OCI-LY1 (cell line): ENCODE measurements at regions not wholly inside any gene's neighbourhood (a gene's known extent, or its start where the extent isn't known, plus 50 kb on each side); places are given as distances from the start of the nearest gene placed in this dataset.

ENCODE experiments used
- H2AFZ ChIP-seq: fragments of 200-600 bp; sonication (generic), shearing (Covaris generic); 2 replicates; pipeline ENCODE4 v1.6.0; 2014; ENCODE audit warnings: antibody characterized with exemption, mild to moderate bottlenecking, low read length
- H3F3A ChIP-seq: fragments of 200-600 bp; sonication (generic), shearing (Covaris generic); 2 replicates; pipeline ENCODE4 v1.6.0; 2014; ENCODE audit warnings: mild to moderate bottlenecking, antibody characterized with exemption, low read length, moderate library complexity; ENCODE audit not compliant: insufficient read depth
- H3K27ac ChIP-seq: fragments of 200-600 bp; sonication (generic); 2 replicates; pipeline ENCODE4 v1.5.1; 2014; ENCODE audit warnings: low read length, mixed run types, mild to moderate bottlenecking, low read depth; ENCODE audit not compliant: poor library complexity, severe bottlenecking
- H3K27me3 ChIP-seq: fragments of 200-600 bp; sonication (generic); 2 replicates; pipeline ENCODE4 v1.6.0; 2014; ENCODE audit warnings: antibody characterized with exemption, mild to moderate bottlenecking, low read length, moderate library complexity; ENCODE audit not compliant: insufficient read depth
- H3K36me3 ChIP-seq: fragments of 200-600 bp; sonication (generic); 2 replicates; pipeline ENCODE4 v1.6.1; 2014; ENCODE audit warnings: mild to moderate bottlenecking, antibody characterized with exemption, low read length, moderate library complexity, mixed read lengths; ENCODE audit not compliant: insufficient read depth
- H3K4me1 ChIP-seq: fragments of 200-600 bp; sonication (generic); 2 replicates; pipeline ENCODE4 v1.5.1; 2014; ENCODE audit warnings: mild to moderate bottlenecking, low read length, moderate library complexity; ENCODE audit not compliant: insufficient read depth, severe bottlenecking
- H3K4me2 ChIP-seq: fragments of 200-600 bp; sonication (generic), shearing (Covaris generic); 2 replicates; pipeline ENCODE4 v1.6.1; 2014; ENCODE audit warnings: low read length
- H3K4me3 ChIP-seq: fragments of 200-600 bp; sonication (generic); 2 replicates; pipeline ENCODE4 v1.5.1; 2014; ENCODE audit warnings: low read length, low read depth, mild to moderate bottlenecking, mixed read lengths; ENCODE audit not compliant: poor library complexity, severe bottlenecking
- H3K79me2 ChIP-seq: fragments of 200-600 bp; shearing (Covaris generic); 2 replicates; pipeline ENCODE4 v1.6.1; 2016; ENCODE audit warnings: mixed run types, low read length, mixed read lengths; ENCODE audit not compliant: insufficient read depth
- H3K9ac ChIP-seq: fragments of 200-600 bp; sonication (generic), shearing (Covaris generic); 2 replicates; pipeline ENCODE4 v1.6.1; 2014; ENCODE audit warnings: mild to moderate bottlenecking, low read length, mixed read lengths
- H3K9me2 ChIP-seq: fragments of 200-600 bp; sonication (generic), shearing (Covaris generic); 2 replicates; pipeline ENCODE4 v1.6.1; 2014; ENCODE audit warnings: low read depth, mild to moderate bottlenecking, low read length, mixed read lengths
- H3K9me3 ChIP-seq: fragments of 200-600 bp; shearing (Covaris generic); 2 replicates; pipeline ENCODE4 v1.6.1; 2014; ENCODE audit warnings: low read length, mixed read lengths
- H4K20me1 ChIP-seq: fragments of 200-600 bp; sonication (generic), shearing (Covaris generic); 2 replicates; pipeline ENCODE4 v1.6.0; 2016; ENCODE audit warnings: mild to moderate bottlenecking, low read length; ENCODE audit not compliant: insufficient read depth
- EZH2 ChIP-seq: fragments of 200-600 bp; sonication (generic), shearing (Covaris generic); IDR thresholded peaks from 2 replicates; pipeline ENCODE4 v1.8.0; 2017; ENCODE audit warnings: borderline replicate concordance, mixed run types, mild to moderate bottlenecking, antibody characterized with exemption, low read length, moderate library complexity, mixed read lengths
- TF ChIP-seq, protein P1 (sequence below): fragments of 200-600 bp; sonication (generic), shearing (Covaris generic); IDR thresholded peaks from 2 replicates; pipeline ENCODE4 v1.5.1; 2017; ENCODE audit warnings: mild to moderate bottlenecking, antibody characterized with exemption, low read length, moderate library complexity, mixed read lengths

DNA sequence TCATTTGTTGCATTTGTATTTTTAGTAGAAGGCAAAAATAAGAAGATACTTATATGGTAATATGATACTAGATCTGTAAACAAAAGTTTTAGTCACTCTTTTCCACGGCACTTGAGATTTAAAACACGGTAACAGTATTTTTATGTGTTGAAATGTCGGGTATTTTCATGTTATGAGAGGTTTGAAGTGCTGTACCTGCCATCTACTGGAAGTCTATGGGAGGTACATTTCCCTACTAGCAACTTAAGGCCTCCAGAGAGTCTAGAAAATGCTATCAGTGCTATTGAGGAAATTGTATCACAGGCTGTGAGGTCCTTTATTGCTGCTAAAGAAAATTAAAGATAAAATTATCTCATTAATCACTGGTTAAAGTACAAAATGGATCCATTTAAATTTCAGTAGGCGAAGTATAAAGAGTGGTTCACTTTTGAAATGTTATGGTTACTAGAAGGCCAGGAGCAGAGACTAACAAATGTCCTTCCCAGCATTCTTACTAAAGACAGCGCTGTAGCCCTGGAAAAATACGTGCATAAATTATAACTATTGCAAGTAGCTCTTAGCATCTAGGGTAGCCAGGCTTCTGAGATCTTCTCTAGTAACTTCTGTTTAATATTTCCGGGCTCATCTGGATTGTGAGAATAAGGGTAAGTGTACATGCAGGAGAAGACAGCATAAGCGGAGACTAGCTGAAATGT is 77.6 kb upstream of the PRKD1 start:
- Histone ChIP-seq H3K4me1 (no peaks in the 10 kb centered on the region), H4K20me1 (no peaks in the 10 kb centered on the region), H3K27ac (no peak overlapping the region), H3K9ac (no peak overlapping the region), H3F3A (no peaks in the 10 kb centered on the region), H3K27me3 (no peaks in the 10 kb centered on the region), H3K4me2 (no peak overlapping the region), H3K9me2 (no peaks in the 10 kb centered on the region), H2AFZ (no peak overlapping the region), H3K36me3 (no peaks in the 10 kb centered on the region), H3K9me3 (no peaks in the 10 kb centered on the region), H3K4me3 (no peak overlapping the region), H3K79me2 (no peaks in the 10 kb centered on the region)
- TF ChIP-seq EZH2, result no peak
- TF ChIP-seq, protein P1, sequence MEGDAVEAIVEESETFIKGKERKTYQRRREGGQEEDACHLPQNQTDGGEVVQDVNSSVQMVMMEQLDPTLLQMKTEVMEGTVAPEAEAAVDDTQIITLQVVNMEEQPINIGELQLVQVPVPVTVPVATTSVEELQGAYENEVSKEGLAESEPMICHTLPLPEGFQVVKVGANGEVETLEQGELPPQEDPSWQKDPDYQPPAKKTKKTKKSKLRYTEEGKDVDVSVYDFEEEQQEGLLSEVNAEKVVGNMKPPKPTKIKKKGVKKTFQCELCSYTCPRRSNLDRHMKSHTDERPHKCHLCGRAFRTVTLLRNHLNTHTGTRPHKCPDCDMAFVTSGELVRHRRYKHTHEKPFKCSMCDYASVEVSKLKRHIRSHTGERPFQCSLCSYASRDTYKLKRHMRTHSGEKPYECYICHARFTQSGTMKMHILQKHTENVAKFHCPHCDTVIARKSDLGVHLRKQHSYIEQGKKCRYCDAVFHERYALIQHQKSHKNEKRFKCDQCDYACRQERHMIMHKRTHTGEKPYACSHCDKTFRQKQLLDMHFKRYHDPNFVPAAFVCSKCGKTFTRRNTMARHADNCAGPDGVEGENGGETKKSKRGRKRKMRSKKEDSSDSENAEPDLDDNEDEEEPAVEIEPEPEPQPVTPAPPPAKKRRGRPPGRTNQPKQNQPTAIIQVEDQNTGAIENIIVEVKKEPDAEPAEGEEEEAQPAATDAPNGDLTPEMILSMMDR, result peak; percentile 50; the same call in 1 of the 2 replicates

DNA sequence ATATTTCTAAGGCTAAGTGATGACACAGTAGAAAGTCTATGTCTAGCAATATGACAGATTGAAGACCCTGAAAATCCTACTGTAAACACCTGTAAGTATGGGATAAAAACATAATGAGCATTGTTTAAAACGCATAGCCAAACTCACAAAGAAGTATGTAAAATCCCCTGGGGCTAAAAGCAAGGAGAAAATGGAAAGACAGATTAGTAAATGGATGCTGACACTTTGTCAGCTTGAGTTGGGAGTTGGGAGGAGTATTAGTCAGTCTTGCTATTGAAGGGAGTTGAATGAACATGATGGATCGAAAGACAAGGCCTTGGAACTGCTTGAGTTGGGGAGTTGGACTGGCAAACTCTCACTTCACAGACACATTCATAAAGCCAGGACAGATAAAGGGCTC is 79.0 kb upstream of the PRKD1 start:
- H3K9me2 ChIP-seq, result no peaks in the 10 kb centered on the region
- H2AFZ ChIP-seq, result no peak overlapping the region
- no peak for TF ChIP-seq EZH2
- TF ChIP-seq, protein P1, result no peak
- no peak overlapping the region for H3K9ac ChIP-seq
- H3K4me2 ChIP-seq, result no peak overlapping the region
- no peaks in the 10 kb centered on the region for H3K9me3 ChIP-seq
- no peaks in the 10 kb centered on the region for H3K27me3 ChIP-seq
- H4K20me1 ChIP-seq, result no peaks in the 10 kb centered on the region
- no peak overlapping the region for H3K4me3 ChIP-seq
- no peaks in the 10 kb centered on the region for H3F3A ChIP-seq
- H3K79me2 ChIP-seq, result no peaks in the 10 kb centered on the region
- H3K27ac ChIP-seq, result no peak overlapping the region
- H3K36me3 ChIP-seq, result no peaks in the 10 kb centered on the region
- no peaks in the 10 kb centered on the region for H3K4me1 ChIP-seq

DNA sequence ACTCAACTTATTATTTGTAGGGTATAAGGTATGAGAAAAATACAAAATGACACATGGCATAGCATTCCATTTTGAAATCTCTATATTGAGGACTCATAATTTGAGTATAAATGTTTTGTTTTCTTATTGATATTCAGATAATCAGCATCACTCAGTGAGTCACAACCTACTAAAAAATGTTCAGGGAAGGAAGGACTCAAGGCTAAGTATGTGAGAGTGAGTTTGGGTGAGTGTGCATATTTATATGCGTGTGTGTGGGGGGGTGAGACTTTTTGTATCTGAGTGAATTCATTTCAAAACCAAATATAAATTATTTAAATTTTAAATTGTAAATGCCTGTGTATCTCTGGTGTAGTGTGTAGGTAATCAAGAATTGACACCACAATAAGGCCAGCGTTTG is 87.8 kb upstream of the PRKD1 start:
- H3F3A ChIP-seq, result no peaks in the 10 kb centered on the region
- no peak overlapping the region for H3K4me3 ChIP-seq
- no peaks in the 10 kb centered on the region for H3K9me2 ChIP-seq
- no peaks in the 10 kb centered on the region for H4K20me1 ChIP-seq
- H3K79me2 ChIP-seq, result no peaks in the 10 kb centered on the region
- H3K4me2 ChIP-seq, result no peak overlapping the region
- H3K9me3 ChIP-seq, result no peaks in the 10 kb centered on the region
- H3K27me3 ChIP-seq, result no peaks in the 10 kb centered on the region
- H3K36me3 ChIP-seq, result no peaks in the 10 kb centered on the region
- no peaks in the 10 kb centered on the region for H3K4me1 ChIP-seq
- no peak overlapping the region for H2AFZ ChIP-seq
- no peak overlapping the region for H3K9ac ChIP-seq
- H3K27ac ChIP-seq, result no peak overlapping the region
- TF ChIP-seq, protein P1, result no peak
- no peak for TF ChIP-seq EZH2
